HG03565 (cell line): ENCODE measurements at regions not wholly inside any gene's neighbourhood (a gene's known extent, or its start where the extent isn't known, plus 50 kb on each side); places are given as distances from the start of the nearest gene placed in this dataset.
"Not testable (repeated sequence)": the region's sequence is repeated elsewhere in the genome, so short reads cannot be mapped to it uniquely, and the experiment has no call there.

ENCODE experiments used
- ATAC-seq: cut with Tn5 transposase; IDR thresholded peaks from one replicate; pipeline ENCODE4 v1.9.1; 2021; ENCODE audit warnings: mild to moderate bottlenecking, moderate library complexity; ENCODE audit not compliant: unreplicated experiment

DNA sequence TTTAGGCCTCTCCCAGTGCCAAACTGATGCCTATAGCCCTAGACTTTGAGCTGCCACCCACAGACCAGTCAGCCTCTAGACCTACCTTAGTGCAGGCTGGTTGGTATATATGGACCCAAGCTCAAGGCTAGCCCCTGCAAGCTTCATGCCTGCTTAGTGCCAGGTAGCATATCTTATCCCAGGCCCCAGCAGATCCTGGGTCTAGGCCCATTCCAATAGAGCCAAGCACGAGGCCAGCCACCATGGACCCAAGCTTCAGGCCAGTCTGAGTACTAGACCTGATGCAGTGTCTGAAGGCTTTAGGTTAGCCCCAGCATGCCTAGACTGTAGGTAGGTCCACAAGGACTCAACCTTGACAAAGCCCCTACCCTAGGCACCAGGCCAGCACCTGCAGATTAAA, 1081.7 kb downstream of the JRKL start:
- ATAC-seq = no peak

- no peak for ATAC-seq
Measured at GRCh38 chr11:97487387-97487786, 1097.6 kb downstream of the JRKL start.

GRCh38 chr11:97498891-97499290, 1109.1 kb downstream of the JRKL start:
- no peak for ATAC-seq

DNA sequence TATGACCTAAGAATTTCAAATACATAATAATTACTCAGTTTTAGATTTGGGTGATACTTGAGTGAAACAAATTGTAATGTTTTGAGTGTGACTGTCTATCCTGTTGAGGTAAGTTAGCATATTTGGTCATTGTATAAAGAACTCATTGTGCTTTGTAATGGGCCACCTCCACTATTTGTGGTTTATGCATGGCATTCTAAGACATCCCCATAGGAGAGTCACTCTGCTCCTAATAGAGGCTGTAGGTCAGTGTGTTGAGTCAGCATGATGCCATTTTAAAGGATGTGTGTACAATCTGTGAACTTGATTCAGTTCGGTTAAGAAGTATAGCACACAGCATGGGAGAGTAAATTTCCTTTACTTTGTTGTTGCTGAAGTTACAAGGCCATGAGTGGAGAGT, 1112.4 kb downstream of the JRKL start:
- ATAC-seq = no peak

GRCh38 chr11:97506076-97506759, 1116.4 kb downstream of the JRKL start:
- no peak for ATAC-seq

DNA sequence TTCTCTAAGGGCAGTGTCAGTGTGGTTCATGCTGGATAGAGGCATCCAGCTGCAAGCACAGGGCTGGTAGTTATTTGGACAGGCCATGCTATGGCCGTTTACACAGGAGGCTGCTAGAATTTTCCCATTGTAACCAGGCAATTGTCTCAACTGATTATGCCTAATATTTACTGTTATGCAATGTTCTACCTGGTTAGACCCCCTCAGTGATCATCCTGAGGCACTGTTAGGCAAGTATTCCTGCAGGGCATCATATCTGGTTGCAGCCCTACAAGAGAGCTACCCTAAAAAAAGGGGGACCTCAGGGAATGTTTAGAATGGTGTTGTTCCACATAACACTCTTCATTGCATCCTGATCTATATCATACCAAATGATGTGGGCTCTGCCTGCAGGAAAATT, 1124.6 kb downstream of the JRKL start:
- no peak for ATAC-seq

DNA sequence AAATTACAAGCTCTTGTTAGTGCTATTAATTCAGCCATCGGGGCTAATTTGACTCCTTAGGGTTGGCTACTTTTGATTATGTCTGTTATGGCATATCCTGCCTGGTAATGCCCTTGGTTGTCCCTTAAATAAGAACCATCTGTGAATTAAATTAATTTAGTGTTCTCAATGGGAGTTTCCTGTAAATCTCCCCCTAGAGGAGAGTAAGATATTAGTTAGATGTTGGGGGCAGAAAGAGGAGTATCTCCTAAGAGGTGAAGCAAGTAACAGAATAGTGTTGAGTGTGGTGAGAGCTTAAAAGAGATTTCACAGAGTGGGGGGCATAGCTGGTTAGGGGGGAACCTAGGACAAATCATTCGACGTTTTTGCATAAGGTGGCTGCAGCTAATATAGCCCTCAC, 1126.9 kb downstream of the JRKL start:
- ATAC-seq = no peak

GRCh38 chr11:97525273-97525672, 1135.5 kb downstream of the JRKL start:
- no peak for ATAC-seq

DNA sequence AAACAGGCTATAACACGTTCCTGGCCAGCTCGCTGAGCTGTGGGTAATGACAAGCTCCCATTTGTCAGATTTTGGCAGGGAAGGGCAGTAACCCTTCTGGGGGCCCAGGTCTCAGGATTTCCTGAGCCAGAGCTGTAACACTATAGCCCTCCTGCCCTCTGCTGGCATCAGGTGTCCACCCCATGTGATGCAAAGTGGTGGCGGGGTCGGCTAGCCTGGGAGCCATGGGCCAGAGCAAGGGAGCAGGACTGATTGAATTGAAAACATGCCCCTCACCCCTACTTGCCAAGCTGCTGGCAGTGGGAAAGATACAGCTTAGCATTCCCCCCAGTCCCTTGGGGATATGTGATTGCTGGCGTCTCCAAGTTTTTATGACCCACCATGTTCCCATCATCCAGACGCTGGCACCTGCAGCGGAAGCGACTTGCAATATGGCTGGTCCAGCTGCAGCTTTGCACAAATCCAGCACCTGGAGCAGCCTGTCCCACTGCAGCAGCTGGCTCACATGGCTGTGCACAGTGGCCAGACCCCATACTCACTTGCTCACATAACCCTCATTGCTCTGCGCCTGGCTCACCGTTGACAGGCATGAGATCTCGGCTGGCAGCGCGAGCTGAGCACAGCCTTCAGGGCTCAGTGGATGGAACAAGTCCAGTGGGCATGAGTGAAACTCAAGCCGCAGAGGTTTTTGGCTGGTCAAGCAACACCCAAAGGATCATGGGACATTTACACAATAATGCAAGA, 1147.8 kb downstream of the JRKL start:
- ATAC-seq = no peak

- no peak for ATAC-seq
Measured at GRCh38 chr11:97544431-97544830, 1154.6 kb downstream of the JRKL start.

GRCh38 chr11:97548280-97548679, 1158.5 kb downstream of the JRKL start:
- no peak for ATAC-seq

- ATAC-seq = no peak
Measured at GRCh38 chr11:97557399-97557798, 1167.6 kb downstream of the JRKL start.

DNA sequence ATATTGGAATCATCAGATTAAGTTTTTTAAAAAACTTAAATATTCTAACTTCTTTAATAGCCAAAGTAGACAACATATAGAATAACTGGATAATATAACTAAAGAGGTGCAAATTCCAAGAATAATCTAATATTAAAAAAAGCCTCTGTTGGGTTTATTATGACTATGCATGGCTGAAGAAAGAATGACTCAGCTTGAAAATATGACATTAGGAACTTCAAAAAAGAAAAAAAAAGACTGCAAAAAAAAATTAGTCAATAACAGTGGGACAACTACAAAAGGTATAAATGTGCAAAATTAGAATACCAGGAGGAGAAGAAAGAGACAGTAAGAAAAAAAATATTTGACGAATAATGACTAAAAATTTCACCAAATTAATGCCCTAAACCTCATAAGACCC, 1178.0 kb downstream of the JRKL start:
- ATAC-seq = no peak

DNA sequence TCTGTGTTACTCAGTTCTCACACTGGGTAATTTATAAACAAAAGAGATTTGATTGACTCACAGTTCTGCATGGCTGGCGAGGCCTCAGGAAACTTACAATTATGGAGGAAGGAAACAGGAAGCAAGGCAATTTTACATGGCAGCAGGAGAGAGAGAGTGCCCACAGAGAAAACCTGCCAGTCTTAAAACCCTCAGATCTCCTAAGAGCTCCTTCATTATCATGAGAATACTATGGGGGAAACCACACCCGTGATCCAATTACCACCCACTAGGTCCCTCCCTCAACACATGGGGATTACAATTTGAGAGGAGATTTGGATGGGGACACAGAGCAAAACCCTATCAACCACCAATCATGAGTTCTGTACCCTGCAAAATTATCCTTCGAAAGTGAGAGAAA, 1180.8 kb downstream of the JRKL start:
- no peak for ATAC-seq

DNA sequence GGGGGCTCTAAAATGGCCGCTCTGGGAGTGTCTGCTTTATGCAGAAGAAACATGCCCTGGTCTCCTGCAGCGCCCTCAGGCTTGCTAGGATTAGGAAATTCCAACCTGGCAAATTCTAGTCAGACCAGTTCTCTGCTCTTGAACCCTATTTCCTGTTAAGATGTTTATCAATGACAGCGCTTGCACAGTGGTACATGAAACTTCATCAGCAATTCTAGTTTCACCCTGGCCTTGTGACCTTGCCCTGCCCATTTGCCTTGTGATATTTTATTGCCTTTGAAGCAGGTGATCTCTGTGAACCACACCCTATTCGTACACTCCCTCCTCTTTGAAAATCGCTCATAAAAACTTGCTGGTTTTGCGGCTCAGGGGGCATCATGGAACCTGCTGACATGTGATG, 1184.0 kb downstream of the JRKL start:
- not testable (repeated sequence) for ATAC-seq

DNA sequence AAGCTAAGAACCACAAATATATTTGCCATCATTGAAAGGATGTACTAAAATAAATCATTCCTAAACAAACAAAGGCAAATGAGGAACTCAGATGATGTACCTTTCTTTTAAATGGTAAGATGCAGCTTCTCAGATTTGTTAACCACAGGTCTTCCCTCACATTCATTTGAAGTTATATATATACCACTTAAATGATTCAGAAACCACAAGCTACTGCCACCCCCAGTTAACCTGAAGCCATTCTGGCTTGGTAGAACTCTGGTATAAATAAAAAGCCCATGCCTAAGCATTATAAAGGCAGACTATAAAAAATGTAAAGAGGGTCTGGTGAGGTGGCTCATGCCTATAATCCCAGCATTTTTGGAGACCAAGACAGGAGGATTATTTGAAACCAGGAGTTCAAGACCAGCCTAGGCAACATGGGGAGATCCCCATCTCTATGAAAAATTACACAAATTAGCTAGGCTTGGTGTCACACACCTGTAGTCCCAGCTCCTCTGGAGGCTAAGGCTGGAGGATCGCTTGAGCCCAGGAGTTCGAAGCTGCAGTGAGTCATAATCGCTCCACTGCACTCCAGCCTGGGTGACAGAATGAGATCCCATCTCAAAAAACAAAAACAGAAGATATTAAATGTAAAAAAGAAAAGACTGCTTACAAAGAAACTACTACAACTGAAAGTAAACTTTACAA, 1185.3 kb downstream of the JRKL start:
- ATAC-seq = no peak

DNA sequence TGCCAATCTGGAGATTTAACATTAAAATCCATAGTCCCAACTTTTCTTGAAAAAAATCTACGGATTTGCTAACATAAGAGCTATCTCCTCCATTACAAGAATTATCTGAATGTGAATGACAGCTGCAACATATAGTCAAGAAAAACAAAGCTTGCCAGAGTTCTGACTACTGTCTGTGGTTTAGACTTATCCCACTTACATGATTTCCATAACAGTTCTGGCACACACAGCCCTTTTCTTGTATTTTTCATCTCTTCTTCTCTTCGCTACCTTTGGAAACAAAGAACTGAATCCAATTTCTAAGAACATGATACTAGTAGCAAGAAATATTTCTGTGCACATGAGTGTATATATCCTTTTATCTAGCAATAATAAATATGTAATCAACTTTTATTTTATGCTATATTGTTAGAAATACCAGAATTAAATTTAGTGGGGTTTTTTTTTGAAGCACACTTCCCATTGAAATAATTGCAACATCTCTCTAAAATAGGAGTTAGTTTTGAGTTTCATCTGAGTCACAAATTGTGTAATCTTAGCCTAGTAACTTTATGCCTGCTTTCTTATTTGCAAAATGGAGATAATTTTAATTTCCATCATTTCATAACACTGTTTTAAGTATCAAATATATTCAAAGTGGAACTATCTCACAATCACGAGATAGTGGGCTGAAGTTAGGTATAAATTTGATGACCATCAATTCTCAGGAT, 1217.6 kb downstream of the JRKL start:
- no peak for ATAC-seq

DNA sequence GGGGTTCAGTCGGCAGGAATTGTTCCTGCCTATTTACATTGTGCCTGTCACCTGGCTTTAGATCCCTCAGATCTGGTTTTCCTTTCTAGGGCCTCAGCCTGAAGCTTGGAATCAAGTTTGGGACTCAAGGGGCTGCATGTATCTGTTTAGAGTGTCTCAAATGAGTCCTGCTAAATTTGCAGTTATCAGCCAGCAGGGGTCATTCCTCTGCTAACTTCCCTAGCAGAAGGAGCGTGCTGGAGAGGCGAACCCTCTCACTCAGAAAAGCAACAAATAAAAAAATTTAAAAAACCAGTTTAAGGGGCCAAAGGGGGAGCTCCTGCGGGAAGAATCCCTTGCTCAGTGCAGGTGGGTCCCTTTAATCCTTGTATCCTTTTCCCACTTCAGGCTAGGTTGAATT, 1220.2 kb downstream of the JRKL start:
- ATAC-seq = no peak

GRCh38 chr11:97610854-97611253, 1221.0 kb downstream of the JRKL start:
- no peak for ATAC-seq

- no peak for ATAC-seq
Measured at GRCh38 chr11:97611345-97611744, 1221.5 kb downstream of the JRKL start.

GRCh38 chr11:97614606-97615005, 1224.8 kb downstream of the JRKL start:
- no peak for ATAC-seq
